ENCODE measurements at regions not wholly inside any gene's neighbourhood (a gene's known extent, or its start where the extent isn't known, plus 50 kb on each side); places are given as distances from the start of the nearest gene placed in this dataset.

GRCh38 chr5:93018461-93018860 lies 562.6 kb downstream of the NR2F1-AS1 start:
- H3K4me1 Mint-ChIP-seq = peaks cover 25% of the 10 kb centered on the region
- Histone ChIP-seq H3K4me1 (ENCODE audit: insufficient read depth) (peaks cover 10% of the 10 kb centered on the region), H3K9me2 (ENCODE audit: insufficient read depth) (no peaks in the 10 kb centered on the region), H3F3A (replicated peaks; ENCODE audit: low read depth) (no peaks in the 10 kb centered on the region), H2AFZ (peak overlapping the region; percentile 72; the same call in 1 of the 2 replicates), H4K20me1 (replicated peaks; ENCODE audit: insufficient read depth) (no peaks in the 10 kb centered on the region), H3K36me3 (ENCODE audit: insufficient read depth) (no peaks in the 10 kb centered on the region), H3K79me2 (replicated peaks; ENCODE audit: insufficient read depth) (no peaks in the 10 kb centered on the region), H3K4me2 (no peak overlapping the region), H3K4me3 (no peak overlapping the region), H3K27me3 (ENCODE audit: insufficient read depth) (no peaks in the 10 kb centered on the region), H3K27ac (ENCODE audit: low read depth) (no peak overlapping the region)
- H3K27ac Mint-ChIP-seq = no peak overlapping the region
- H3K27me3 Mint-ChIP-seq (ENCODE audit: insufficient read depth, low read depth, poor library complexity) = peaks cover 5% of the 10 kb centered on the region
- H3K36me3 Mint-ChIP-seq (ENCODE audit: low read depth) = no peaks in the 10 kb centered on the region
- no peak for ATAC-seq
- no peak overlapping the region for H3K4me3 Mint-ChIP-seq
- DNase-seq (ENCODE audit: low spot score) = no peak
- TF ChIP-seq EZH2phosphoT487 (IDR thresholded peaks at IDR 0.05; ENCODE audit: unreplicated experiment) = no peak
- no peak for TF ChIP-seq CTCF (conservative IDR thresholded peaks at IDR 0.05; ENCODE audit: low read depth in 2 of 2)
- no peak for TF ChIP-seq POLR2AphosphoS5 (IDR thresholded peaks at IDR 0.05; ENCODE audit: low read depth)
- no peak for TF ChIP-seq NANOG (IDR thresholded peaks at IDR 0.05; ENCODE audit: borderline replicate concordance)
- TF ChIP-seq ZNF114 (CRISPR knock-in tag; IDR thresholded peaks at IDR 0.05) = no peak
- no peak for TF ChIP-seq CREB1 (CRISPR knock-in tag; IDR thresholded peaks at IDR 0.05; ENCODE audit: low read depth)
- no peak for TF ChIP-seq STAT1 (IDR thresholded peaks at IDR 0.05; ENCODE audit: unreplicated experiment)
- TF ChIP-seq ZNF331 (CRISPR knock-in tag; IDR thresholded peaks at IDR 0.05; ENCODE audit: low read depth) = no peak
- no peak for TF ChIP-seq ETS1 (IDR thresholded peaks at IDR 0.05)
- no peak for TF ChIP-seq ZNF462 (CRISPR knock-in tag; IDR thresholded peaks at IDR 0.05)
- no peak for TF ChIP-seq REST (IDR thresholded peaks at IDR 0.05; ENCODE audit: unreplicated experiment)
- TF ChIP-seq JUNB (IDR thresholded peaks at IDR 0.05; ENCODE audit: unreplicated experiment) = no peak
- no peak for TF ChIP-seq EZH2 (IDR thresholded peaks at IDR 0.05; ENCODE audit: low read depth, unreplicated experiment)
- no peaks in the 10 kb centered on the region for H3K9me3 Mint-ChIP-seq

Measured in GM23338 (cell line).